GM18858 (cell line): ENCODE measurements at regions not wholly inside any gene's neighbourhood (a gene's known extent, or its start where the extent isn't known, plus 50 kb on each side); places are given as distances from the start of the nearest gene placed in this dataset.
A peak's percentile ranks its signal among the peaks of the same experiment; 100 is the strongest.

Experiments
- ATAC-seq: cut with Tn5 transposase; IDR thresholded peaks from one replicate; pipeline ENCODE4 v1.9.1; 2021; ENCODE audit not compliant: unreplicated experiment

DNA sequence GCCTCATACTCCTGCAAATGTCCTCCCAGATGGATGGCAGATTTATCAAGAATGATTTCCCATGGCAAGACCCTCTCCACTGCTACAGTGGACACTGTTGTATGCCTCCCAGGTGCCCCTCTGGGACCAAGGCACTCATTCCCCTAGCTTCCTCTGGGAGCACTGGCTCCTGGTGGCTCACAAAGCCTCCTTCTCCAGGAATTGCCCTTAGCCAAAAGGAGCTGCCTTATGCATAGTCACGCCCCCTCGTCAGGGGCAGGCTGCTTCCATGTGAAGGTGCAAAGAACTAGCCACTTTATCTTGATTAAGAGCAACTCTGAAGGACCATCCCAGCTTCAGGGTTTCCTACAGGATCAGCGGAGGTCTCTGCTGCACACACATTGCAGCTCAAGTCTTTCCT lies 358.1 kb downstream of the CDK5RAP2 start:
- no peak for ATAC-seq

DNA sequence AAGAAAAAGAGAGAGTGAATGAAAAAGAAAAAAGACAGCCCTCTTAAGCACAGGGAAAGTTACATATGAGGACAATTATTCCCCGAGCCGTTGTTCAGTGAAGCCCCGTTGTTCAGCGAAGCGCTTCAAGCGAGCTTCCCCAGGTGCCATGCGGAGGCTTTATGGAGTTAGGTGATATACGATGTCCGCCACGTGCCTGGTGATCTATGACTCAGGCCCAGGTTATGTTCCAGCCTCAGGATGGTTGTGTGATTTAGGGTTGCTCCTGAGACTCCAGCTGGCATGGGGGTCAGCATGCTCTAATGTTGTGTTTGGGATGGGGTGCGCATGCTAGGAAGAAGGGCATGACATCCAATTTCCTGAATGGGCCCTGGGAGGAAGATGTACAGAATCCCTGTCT lies 365.6 kb downstream of the CDK5RAP2 start:
- ATAC-seq = no peak

DNA sequence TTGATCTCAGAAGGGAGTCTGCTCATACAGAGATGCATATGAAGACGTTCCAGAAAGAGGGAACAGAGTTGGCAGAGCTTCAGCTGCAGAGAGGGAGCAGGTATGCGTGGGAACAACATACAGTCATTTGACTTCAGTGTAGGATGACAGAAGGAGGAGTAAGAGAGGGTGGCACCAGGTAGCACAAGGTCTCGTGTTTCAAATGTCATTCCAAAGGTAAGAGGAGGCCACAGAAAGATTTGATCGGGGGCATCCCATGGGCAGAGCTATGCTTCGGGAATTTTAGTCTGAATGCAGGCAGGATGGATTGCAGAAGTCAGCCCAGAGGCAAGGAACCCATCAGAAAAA lies 367.1 kb downstream of the CDK5RAP2 start:
- peak; percentile 10 for ATAC-seq

DNA sequence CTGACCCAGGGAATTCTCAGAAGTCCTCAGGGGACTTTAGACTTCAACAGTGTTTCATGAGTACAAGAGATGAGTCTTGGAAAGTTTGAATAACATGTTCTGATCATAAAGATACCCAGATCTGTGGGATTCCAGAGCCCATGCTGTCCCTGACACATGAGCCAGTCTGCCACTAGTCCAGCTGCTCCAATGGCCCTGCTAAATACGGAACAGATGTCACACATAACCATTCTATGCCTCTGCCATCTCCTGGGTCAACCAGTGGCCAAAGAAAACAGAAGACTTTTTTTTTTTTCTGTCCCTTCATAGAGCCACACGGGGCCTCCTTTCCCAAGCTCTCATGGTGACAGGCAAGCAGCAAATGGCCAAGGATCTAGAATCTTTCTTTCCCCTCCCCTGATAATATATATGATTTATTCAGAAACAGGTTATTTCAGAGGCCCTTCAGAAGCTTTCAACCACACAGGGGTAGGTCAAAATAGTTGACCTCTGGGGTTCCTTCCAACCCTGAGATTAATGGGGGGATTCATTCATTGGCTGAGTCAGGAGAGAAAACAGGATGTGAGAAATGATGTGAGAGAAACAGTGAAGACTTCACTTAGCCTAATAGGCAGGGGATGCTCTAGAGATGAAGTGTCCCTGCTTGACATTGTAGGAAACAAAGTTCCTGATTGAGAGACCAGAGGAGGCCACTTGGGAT lies 367.7 kb downstream of the CDK5RAP2 start:
- ATAC-seq = peak; percentile 84

DNA sequence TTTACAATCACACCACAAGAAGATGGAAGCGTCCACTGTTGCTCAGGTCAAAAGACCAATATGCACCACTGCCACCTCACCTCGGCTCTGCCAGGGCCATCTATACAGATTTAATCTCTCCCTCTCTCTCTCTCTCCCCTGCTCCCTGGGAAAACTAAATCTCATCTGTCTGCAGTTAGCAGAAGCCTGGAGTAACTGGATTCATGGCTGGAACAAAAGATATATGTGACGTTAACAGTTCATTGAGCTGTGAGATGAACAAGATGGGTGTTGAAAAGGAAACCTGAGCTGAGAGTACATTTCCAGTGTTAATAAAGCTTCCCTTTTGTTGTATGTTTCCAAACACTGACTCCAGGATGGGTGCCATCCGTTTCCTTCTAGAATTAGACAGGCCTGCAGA lies 369.7 kb downstream of the CDK5RAP2 start:
- no peak for ATAC-seq

DNA sequence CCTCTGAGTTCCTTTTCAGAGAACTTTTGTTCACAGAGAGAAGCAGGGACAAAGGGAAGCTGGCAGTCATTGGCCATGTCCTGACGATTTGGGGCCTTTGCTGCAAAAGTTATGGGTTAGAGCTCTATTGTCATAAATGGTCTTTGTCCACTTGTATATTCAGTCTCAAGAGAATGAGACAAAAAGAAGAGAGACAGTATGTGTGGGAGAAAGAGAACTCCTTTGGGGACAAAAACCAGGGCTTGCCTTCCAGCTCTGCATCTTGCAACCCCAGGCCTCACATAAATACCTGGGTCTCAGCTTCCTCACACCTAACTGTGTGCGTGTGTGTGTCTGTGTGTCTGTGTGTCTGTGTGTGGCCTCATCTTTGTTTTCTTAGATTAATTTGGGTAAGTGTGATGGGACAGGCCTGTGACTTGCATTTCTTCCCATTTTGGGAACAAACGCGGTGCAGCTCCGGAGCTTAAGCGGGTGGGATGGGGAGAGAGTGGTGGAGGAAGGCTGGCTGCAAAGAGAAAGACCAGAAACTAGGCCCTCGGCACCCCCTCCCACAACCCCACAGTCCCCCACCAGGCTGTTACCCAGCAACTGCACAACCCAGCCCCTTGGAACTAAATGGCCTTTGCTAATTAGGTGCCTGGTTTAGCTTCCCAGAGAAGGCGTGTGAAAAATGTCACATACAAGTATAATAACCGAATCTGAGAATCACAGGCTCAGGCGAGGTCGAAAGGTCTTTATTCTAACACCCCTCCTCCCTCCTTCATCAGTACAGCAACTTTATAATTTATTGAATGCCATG lies 376.9 kb downstream of the CDK5RAP2 start:
- no peak for ATAC-seq

DNA sequence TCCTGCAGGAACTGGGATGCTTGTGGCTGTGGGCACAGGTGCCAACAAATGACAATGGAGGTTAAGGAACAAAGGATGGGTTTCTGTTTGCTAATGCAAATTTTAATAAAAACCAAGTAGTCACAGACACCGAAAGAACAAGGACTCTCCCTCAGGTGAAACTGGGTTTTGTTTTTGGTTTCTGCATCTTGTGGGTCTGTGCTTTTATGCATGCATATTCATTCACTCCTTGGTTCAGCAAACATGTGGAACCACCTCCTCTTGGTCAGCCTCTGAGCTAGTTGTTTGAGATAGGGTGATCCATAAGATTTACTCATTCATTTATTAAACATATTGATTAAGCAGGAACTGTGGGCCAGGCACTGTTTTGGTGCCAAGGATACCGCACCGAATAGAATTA lies 381.9 kb downstream of the CDK5RAP2 start:
- no peak for ATAC-seq

DNA sequence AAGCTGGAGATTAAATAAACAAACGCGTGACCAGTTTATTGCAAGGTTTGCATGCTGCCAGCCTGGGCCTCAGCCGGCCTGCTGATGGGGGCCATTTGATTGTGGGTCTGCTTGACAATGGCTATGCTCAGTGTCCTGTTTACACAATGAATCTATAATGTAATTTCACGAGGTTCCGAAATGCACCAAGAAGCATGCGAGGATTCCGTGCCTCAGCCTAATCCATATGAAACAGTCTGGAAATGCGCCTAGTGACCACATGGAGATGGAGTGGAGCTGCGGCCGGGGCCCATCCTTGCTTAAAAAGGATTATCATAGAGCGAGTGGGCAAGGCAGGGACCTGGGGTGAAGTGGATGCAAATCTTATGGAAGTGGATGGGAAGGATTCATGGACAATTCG lies 382.4 kb downstream of the CDK5RAP2 start:
- no peak for ATAC-seq

DNA sequence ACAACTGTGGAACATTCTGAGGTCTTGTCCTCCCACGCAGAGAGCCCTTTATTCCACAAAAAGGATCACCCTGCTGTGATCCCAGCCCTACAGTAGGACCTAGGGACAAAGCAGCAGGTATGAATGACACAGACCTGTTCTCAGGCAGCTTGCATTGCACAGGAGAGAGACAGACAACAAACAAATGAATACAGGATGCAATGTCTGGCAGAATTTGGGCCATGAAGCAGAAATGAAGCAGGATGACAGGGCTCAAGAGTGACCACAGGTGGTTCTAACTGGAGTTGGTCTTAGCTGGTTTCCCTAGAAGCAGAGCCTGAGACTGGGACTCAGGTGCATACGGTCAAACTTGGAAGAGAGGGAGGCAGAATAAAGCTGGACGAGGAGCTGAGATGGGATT lies 388.8 kb downstream of the CDK5RAP2 start:
- no peak for ATAC-seq

DNA sequence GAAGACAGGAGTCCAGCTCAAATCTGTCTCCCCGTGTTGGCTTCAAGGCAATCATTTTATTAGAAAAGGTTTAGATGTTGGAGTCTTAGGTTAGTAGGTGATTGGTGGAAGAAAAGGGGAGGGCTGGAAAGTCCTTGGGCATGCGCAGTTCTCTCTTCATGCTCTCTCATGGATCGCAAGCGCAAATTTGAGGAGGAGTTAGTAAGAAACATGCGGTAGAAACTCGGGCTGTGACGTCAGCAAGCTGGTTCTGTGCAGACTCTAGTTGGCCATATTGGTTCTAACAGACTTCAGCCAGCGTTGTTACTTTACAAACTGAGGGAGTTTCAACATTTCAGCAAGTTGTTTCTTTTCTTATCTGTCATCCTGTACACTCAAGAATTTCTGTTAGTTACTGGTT lies 392.2 kb downstream of the CDK5RAP2 start:
- ATAC-seq = no peak

DNA sequence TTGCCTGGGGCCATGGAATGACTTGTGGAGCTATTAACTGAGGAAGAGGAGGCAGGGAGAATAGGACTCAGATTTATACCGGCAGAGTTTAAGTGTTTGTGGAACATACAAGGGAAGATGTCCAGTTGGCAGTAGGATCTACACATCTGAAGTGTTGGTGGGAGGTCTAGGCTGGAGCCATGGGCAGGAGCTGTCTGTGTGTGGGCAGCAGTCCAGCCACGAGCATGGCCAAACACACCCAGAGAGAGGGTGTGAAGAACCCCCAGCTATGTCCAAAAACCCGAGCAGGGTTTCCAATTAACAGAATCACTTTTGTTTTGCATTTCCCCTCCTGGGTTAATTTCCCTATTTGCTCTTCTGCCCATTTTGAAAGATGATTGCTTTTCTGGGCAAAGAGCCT lies 393.7 kb downstream of the CDK5RAP2 start:
- no peak for ATAC-seq

DNA sequence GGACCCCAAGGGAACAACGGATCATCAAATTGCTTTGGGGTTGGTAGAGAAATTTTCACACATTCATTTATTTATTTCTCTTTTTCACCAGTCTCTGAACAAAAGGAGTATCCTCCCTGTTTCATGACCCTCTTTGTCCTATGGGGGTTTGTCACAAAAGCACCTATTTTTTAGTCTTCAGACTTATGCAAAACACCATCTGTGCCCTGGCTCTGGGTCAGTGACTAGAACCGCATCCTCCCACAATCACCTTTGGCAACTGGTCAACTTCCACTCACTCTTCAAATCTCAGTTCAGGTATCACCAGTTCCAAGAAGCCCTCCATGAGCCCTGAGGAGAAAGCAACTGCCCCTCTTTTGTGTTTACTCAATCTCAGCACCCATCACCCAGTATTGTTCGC lies 395.7 kb downstream of the CDK5RAP2 start:
- no peak for ATAC-seq

DNA sequence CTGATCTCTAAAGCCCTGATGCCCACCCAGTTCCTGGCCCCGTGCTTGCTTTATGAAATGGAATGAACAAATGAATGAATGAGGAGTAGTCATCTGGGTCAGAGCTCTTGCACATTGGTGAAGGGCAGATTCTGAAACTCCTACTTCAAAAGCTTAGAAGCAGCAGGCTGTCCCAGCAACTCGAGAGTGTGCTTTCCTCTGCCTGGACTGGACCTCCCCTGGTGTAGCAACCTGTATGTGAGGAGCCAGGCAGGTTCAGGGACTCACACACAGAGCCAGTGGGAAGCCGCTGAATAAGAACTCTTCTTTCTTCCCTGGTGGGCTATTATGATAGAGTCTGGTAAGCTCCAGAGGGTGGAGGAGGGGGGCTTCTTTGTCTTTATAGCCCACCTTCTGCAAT lies 396.4 kb downstream of the CDK5RAP2 start:
- ATAC-seq = no peak

DNA sequence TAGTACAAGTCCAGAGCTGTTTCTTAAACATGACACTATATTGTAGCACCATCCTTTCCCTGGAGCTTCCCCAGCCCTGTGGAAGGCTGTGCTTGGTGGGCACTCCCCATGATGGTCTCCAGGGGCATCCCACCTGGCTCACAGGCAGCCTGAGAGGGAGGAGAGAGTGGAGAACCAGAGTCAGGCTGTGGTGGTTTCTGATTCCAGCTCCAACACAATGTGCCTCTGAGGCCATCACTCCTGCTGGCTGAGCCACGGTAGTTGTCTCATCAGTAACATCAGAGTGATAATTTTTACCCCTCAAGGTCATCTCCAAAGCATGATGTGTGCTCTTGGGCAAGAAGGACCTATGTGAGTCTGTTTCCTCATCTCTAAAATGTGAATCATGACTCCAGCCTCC lies 398.0 kb downstream of the CDK5RAP2 start:
- no peak for ATAC-seq

DNA sequence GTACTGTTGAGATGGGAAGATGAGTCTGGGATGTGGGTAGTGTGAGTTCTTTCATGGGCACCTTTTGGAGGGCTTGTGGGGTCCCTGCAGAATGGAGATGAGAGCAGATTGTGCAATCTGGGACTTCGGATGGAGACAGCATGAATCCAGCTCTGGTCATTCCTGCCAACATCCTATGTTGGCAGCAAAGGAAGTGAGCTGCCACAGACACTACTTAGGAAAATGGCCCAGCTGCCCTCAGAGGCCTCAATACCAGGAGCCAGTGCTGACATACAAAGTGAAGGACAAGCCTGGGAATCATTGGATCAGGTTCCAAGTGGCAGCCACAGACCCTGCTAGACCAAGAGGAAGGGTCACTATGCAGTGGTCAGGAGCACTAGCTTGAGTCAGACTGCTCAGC lies 402.8 kb downstream of the CDK5RAP2 start:
- no peak for ATAC-seq

DNA sequence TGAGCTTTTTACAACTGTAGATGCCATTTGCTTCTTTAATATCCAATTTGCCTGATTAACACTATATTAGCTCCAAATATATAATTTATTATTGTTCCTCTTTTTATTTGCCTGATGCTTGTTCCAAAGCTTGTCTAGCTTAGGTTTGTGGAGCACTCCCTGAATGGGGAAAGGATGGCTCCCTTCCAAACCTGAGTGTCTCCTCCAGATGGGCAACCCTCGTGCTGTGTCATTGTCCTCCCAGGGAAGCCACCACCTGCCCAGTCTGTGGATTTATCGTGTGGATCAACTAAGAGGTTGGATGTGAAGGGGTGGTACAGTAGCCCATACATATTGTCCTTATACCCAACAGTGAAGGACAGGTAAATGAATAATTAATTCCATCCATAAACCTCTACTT lies 404.9 kb downstream of the CDK5RAP2 start:
- no peak for ATAC-seq

DNA sequence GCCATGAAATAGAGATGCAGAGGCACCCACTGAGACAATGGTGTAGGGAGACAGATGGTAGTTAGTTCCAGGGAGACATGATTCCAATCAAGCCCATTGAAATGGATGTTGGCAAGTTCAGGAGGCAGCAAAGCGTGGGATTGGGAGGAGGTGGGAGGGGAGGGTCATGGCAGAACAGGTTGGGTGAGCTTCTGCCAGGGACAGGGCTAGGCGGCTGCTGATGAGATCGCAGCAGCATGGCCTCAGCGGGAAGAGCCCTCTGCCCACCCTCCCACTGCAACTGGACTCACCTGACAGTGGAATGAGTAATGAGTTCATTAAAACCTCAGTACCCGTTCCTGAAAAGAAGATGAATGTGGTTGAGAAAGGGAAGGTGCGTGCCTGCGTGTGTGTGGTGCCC lies 418.2 kb downstream of the CDK5RAP2 start:
- ATAC-seq = no peak

DNA sequence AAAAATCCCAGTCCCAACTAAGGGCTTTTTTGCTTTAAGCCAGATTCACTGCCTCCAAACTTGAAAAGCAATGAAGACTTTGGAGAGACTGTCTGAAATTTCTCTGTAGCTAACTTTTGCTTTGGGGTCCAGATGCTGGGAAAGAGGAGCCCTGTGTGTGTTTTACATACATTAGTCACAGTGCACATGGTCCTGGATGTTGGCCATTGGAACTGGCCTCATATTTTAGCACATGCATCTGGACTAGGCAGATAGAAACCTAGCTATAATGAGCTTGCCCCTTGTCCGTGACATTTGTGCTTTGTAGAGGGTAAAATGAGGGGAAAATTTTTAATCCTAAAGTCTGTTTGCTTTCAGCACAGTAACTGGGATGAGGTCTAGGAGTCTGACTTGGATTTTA lies 421.7 kb downstream of the CDK5RAP2 start:
- no peak for ATAC-seq

DNA sequence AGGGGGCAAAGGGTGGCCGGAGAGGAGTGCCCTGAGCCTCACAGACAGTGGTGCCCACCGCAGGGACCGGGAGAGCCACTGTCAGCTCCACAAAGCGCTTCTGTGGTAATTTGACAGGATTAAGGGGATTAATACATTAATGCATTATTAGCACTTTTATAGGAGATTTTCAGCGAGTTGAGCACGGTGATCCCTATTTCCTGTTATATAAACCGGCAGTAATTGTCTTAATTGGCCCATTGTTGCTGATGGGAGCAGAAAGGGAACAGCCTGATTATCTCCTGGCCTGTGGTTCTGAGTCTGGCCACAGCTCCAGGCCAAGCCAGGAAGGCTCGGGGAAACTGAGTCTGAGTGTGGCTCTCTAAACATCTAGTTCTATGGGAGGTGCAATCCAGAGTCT lies 423.6 kb downstream of the CDK5RAP2 start:
- no peak for ATAC-seq

DNA sequence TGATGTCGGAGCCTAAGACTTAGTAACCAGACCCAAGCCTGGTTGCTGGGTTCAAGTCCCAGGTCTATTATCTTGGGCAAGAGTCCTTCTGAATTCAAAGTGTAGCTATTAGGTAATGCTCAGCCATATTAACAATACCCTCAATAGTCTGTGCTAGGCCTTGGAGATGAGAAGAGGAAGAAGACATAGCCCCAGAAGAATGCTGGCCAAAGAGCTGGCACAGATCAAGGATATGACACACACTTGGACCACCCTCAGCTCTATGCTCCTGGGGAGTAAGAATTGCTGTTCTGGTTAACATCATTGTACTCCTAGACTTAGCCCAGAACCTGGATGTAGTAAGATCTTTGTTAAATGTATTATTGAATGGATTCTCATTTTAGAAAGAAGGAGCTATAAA lies 426.7 kb downstream of the CDK5RAP2 start:
- no peak for ATAC-seq

DNA sequence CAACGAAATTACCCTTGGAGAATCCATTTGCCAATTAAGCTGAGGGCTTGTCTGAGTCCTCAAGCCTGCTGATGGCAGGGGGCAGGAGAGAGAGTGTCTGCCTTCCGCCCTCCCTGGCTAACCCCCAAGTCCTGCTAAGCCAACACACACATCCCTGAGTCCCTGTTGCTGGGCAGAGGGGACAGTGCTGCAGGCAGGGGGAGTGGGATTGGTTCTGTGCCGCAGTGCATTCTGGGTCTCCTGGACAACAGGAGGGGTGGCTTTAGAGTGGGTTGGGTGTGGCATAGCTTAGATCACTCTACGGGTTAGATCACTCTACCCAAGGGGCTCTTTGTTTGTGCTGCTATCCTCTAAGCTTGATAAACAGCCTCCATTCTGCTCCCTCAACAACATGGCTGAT lies 427.7 kb downstream of the CDK5RAP2 start:
- ATAC-seq = no peak

DNA sequence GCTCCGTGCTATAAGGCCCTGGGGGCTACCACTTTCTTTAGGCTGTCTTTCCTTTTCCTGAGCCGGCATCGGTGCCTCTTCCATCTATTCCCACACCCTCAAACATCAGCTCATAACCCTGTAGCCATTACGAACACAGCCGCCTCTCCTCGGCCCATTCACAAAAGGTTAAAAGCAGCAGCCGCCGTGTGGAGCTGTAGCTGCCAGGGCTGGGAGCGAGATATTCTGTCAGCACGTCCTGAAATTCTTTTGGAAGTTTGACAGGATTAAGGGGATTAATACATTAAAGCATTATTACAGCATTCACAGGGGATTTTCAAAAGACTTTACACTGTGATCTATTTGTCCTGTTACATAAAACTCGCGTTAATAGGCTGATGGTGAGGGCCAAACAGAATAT lies 428.2 kb downstream of the CDK5RAP2 start:
- no peak for ATAC-seq

DNA sequence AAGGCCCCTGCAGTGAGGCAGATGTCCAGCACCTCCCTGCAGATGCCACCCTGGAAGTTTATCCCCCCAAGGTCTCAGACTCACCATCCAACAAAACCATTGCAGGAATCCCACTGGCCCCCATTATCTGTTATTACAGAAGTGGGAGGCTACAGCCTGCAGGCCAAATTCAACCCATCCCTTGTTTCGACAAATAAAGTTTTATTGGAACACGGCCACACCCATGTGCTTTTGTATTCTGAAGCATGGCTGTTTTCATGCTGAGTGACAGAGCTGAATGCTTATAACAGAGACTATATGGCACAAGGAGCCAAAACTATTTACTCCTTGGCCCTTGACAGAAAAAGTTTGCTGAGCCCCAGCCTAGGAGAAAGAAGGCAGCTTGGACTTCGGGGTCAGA lies 428.8 kb downstream of the CDK5RAP2 start:
- no peak for ATAC-seq
